Suprapubic skin (tissue), 4 donors: ENCODE measurements at regions not wholly inside any gene's neighbourhood (a gene's known extent, or its start where the extent isn't known, plus 50 kb on each side); places are given as distances from the start of the nearest gene placed in this dataset.

Source experiments
- DNase-seq, 2 donors: peaks; one replicate each; pipeline ENCODE4 v3.0.0-alpha.2; 2019; ENCODE audit warnings: low spot score in 2 of 2
- H3K27ac ChIP-seq: fragments of 200-600 bp; sonication (generic); one replicate; pipeline ENCODE4 v1.5.1; 2019
- H3K27me3 ChIP-seq: fragments of 200-600 bp; sonication (generic); one replicate; pipeline ENCODE4 v1.5.1; 2019
- H3K36me3 ChIP-seq: fragments of 200-600 bp; sonication (generic); one replicate; pipeline ENCODE4 v1.5.1; 2019
- H3K4me1 ChIP-seq: fragments of 200-600 bp; sonication (generic); one replicate; pipeline ENCODE4 v1.5.1; 2019
- H3K4me3 ChIP-seq: fragments of 200-600 bp; sonication (generic); one replicate; pipeline ENCODE4 v1.5.1; 2019; ENCODE audit warnings: mild to moderate bottlenecking
- H3K9me3 ChIP-seq: fragments of 200-600 bp; sonication (generic); one replicate; pipeline ENCODE4 v1.5.1; 2019
- EP300 ChIP-seq: sonication (generic); formaldehyde crosslinking; IDR thresholded peaks from one replicate; pipeline ENCODE4 v1.6.1; 2017; ENCODE audit warnings: antibody characterized with exemption
- POLR2A ChIP-seq, 2 donors: fragments of 450-650 bp; IDR thresholded peaks; one replicate each; pipeline ENCODE4 v1.6.1; 2017; ENCODE audit warnings: antibody characterized with exemption in 2 of 2, mild to moderate bottlenecking in 2 of 2, moderate library complexity in 2 of 2
- POLR2AphosphoS5 ChIP-seq, 3 donors: sonication (generic); formaldehyde crosslinking; IDR thresholded peaks; one replicate each; pipeline ENCODE4 v1.6.1; 2017; ENCODE audit warnings: antibody characterized with exemption in 3 of 3
- WGBS: methylation state at CpG from one replicate; pipeline ENCODE4 v1.1.5; 2018; 5-methylcytosine and 5-hydroxymethylcytosine counted together
- TF ChIP-seq, protein P1 (sequence below), 2 donors: fragments of 200-600 bp in 1 of 2; fragments of 450-650 bp in 1 of 2; sonication (generic) in 1 of 2; IDR thresholded peaks; one replicate each; pipeline ENCODE4 v1.5.1; 2016 to 2019; ENCODE audit warnings: antibody characterized with exemption in 2 of 2, mild to moderate bottlenecking in 1 of 2, moderate library complexity in 1 of 2

DNA sequence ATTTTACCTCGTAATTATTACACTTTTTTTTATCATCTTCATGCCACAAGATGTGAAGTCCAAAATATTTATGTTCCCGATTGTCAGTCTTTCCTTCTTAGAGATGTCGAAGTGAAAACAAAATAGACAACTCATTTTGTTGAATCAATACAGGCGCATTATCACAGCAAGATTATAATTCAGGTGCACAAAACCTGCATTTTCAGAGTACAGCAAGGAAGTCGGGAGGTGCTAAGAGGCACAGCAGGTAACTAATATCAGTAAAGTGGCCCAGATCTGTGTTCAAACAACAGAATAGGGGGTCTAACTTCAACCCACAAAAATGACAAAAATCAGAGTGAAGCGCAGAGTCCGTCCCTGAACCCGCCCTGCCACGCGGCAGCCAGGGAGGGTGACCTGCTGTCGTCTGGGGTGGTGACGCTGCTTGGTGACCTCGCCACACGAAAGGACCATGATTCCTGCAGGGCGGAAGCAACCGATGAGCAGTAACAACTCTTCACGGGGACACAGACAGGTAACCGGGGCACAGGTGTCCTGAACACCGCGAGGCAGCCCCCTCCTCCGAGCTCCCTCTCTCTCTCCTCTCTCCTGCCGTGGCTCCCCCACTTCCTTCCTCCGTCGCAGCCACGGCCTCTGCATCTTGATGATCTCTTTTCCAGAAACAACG, 50.9 kb upstream of the SPACA7 start:
- no peaks in the 10 kb centered on the region for H3K36me3 ChIP-seq
- no peaks in the 10 kb centered on the region for H3K9me3 ChIP-seq
- H3K27ac ChIP-seq, result no peak overlapping the region
- TF ChIP-seq POLR2AphosphoS5 (IDR thresholded peaks at IDR 0.05) (no peak), EP300 (no peak), POLR2A (IDR thresholded peaks at IDR 0.05) (no peak)
- TF ChIP-seq, protein P1, sequence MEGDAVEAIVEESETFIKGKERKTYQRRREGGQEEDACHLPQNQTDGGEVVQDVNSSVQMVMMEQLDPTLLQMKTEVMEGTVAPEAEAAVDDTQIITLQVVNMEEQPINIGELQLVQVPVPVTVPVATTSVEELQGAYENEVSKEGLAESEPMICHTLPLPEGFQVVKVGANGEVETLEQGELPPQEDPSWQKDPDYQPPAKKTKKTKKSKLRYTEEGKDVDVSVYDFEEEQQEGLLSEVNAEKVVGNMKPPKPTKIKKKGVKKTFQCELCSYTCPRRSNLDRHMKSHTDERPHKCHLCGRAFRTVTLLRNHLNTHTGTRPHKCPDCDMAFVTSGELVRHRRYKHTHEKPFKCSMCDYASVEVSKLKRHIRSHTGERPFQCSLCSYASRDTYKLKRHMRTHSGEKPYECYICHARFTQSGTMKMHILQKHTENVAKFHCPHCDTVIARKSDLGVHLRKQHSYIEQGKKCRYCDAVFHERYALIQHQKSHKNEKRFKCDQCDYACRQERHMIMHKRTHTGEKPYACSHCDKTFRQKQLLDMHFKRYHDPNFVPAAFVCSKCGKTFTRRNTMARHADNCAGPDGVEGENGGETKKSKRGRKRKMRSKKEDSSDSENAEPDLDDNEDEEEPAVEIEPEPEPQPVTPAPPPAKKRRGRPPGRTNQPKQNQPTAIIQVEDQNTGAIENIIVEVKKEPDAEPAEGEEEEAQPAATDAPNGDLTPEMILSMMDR (IDR thresholded peaks at IDR 0.05), result no peak
- no peak for DNase-seq
- H3K27me3 ChIP-seq, result peaks cover 36% of the 10 kb centered on the region
- 64% methylated on average over 26 of the region's 26 CpGs for WGBS
- no peak overlapping the region for H3K4me3 ChIP-seq
- no peaks in the 10 kb centered on the region for H3K4me1 ChIP-seq

DNA sequence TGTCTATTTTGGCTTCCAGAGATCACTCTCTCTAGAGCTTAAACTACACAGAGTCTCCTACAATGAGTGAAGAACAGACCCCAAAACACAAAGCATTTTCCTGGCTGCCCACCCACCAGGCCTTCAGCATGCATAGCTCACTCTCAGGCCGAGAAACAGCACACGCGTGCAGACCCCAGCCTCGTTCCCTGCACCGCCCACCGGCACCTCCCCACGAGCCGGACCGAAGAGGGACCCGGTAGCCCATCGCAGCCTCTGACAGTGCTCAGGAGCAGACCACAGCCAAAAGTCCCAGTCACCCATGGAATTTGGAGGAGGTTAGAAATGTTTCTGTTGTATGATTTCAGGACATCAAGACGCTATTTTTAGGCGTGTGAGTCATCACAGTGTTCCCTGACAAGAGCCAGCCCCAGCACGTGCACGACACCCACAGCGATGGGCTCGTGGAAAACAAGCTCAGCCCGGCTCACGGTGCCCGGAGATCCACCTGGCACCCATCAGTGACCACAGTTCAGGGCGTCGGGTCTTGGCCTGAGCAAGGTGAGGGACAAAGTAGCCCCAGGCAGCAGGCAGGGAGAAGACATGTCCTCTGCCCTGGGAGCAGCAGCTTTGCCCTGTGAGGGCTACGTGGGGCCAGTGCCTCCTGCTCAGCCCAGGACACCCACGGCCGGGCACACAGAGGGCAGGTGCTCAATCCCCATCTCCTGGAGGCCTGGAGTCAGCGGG, 50.1 kb upstream of the SPACA7 start:
- no peaks in the 10 kb centered on the region for H3K9me3 ChIP-seq
- H3K27ac ChIP-seq, result no peak overlapping the region
- no peak for DNase-seq
- peaks cover 44% of the 10 kb centered on the region for H3K27me3 ChIP-seq
- no peaks in the 10 kb centered on the region for H3K36me3 ChIP-seq
- WGBS, result 66% methylated on average over 23 of the region's 26 CpGs
- H3K4me1 ChIP-seq, result peaks cover 5% of the 10 kb centered on the region
- no peak overlapping the region for H3K4me3 ChIP-seq
- TF ChIP-seq POLR2A (IDR thresholded peaks at IDR 0.05), result no peak
- no peak for TF ChIP-seq POLR2AphosphoS5 (IDR thresholded peaks at IDR 0.05)
- TF ChIP-seq, protein P1 (IDR thresholded peaks at IDR 0.05), result no peak
- TF ChIP-seq EP300, result no peak
